ENCODE measurements at regions not wholly inside any gene's neighbourhood (a gene's known extent, or its start where the extent isn't known, plus 50 kb on each side); places are given as distances from the start of the nearest gene placed in this dataset.

DNA sequence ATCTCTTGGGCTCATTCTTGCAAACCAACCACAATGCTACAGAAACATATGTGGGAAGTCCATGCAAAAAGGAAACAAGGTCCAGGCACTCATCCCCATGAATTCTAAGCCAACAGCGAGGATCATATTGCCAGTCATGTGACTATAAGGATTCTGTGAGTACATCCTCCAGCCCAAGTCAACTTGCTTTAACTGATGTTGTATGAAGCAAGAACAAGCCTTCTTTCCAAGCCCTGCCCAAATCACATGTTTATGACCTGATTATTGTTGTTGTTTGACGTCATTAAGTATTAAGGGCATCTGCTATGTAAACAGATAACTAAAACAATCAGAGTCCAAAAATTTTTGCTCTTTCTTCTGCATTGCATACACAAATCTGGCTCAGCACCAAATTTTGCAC, 78.2 kb upstream of the MON1B start:
- no peak for TF ChIP-seq FOXP2 (optimal IDR thresholded peaks at IDR 0.05; ENCODE audit: borderline replicate concordance, extremely low read depth, extremely low read length, insufficient read depth)
- TF ChIP-seq, protein P1, sequence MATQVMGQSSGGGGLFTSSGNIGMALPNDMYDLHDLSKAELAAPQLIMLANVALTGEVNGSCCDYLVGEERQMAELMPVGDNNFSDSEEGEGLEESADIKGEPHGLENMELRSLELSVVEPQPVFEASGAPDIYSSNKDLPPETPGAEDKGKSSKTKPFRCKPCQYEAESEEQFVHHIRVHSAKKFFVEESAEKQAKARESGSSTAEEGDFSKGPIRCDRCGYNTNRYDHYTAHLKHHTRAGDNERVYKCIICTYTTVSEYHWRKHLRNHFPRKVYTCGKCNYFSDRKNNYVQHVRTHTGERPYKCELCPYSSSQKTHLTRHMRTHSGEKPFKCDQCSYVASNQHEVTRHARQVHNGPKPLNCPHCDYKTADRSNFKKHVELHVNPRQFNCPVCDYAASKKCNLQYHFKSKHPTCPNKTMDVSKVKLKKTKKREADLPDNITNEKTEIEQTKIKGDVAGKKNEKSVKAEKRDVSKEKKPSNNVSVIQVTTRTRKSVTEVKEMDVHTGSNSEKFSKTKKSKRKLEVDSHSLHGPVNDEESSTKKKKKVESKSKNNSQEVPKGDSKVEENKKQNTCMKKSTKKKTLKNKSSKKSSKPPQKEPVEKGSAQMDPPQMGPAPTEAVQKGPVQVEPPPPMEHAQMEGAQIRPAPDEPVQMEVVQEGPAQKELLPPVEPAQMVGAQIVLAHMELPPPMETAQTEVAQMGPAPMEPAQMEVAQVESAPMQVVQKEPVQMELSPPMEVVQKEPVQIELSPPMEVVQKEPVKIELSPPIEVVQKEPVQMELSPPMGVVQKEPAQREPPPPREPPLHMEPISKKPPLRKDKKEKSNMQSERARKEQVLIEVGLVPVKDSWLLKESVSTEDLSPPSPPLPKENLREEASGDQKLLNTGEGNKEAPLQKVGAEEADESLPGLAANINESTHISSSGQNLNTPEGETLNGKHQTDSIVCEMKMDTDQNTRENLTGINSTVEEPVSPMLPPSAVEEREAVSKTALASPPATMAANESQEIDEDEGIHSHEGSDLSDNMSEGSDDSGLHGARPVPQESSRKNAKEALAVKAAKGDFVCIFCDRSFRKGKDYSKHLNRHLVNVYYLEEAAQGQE (IDR thresholded peaks at IDR 0.05; ENCODE audit: insufficient read depth in 1 of 2, low read depth in 2 of 2, low read length in 2 of 2), result no peak
- TF ChIP-seq SIN3A (IDR thresholded peaks at IDR 0.05; ENCODE audit: borderline replicate concordance, insufficient read depth, low read length), result no peak
- no peak for TF ChIP-seq POLR2AphosphoS5 (IDR thresholded peaks at IDR 0.05; ENCODE audit: low read depth, low read length)
- TF ChIP-seq TAF1 (IDR thresholded peaks at IDR 0.05; ENCODE audit: borderline replicate concordance, insufficient read depth, low read length), result no peak

DNA sequence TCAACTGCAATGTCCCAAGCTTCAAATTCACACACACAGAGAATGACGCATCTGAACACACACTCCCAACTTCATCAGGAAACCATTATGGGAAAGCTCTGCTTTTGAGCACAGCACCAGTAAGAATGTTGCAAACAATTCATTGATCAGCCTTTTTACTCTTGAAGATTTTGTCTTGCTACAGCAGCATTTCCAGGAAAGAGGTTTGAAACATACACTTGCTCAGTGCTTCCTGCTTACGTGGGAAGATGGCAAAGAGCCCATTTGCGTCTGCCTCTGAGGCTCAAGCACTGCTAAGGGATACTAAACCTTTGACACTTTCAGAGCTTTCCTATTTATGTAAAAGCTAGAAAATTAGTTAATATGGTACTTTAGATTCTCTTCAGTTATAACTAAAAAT, 77.2 kb upstream of the MON1B start:
- TF ChIP-seq POLR2AphosphoS5 (IDR thresholded peaks at IDR 0.05; ENCODE audit: low read depth, low read length), result no peak

DNA sequence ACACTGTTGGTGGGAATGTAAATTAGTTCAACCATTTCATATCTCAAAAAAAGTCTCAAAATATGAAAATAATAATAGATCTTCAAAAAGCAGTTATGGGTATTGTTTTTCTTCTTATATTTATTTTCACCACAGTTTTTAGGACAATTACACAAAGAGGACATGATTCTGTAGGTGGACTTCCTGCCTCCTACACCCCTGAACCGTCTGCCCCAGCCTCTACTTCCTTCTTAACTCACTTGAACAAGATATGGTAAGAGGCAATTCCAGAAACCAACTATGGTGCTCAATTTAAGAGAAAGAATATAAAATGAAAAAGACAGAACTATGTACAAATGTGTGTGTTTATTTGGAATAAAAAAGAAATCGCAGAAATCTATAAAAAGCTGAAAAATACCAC, 74.1 kb upstream of the MON1B start:
- no peak for TF ChIP-seq FOXP2 (optimal IDR thresholded peaks at IDR 0.05; ENCODE audit: borderline replicate concordance, extremely low read depth, extremely low read length, insufficient read depth)
- no peak for TF ChIP-seq TAF1 (IDR thresholded peaks at IDR 0.05; ENCODE audit: borderline replicate concordance, insufficient read depth, low read length)
- TF ChIP-seq, protein P1 (IDR thresholded peaks at IDR 0.05; ENCODE audit: insufficient read depth in 1 of 2, low read depth in 2 of 2, low read length in 2 of 2), result no peak
- no peak for TF ChIP-seq SIN3A (IDR thresholded peaks at IDR 0.05; ENCODE audit: borderline replicate concordance, insufficient read depth, low read length)
- TF ChIP-seq POLR2AphosphoS5 (IDR thresholded peaks at IDR 0.05; ENCODE audit: low read depth, low read length), result no peak

DNA sequence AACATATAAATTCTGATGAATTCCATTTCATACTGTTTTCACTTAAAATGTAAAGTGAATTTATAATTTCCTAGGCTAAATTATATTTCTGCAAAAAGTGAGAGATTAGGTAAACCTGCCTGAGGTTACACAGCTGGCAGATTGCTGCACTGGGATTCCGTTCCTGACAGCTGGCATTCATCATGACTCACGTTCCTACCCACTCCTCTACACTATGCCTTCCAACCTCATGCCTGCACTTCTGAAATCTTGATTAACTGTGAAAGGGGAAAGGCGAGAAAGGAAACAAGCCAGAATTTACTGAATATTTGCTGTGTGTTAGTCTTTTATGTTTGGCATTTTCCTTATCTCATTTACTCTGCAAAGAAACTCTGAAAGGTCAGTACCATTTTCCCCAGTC, 73.3 kb upstream of the MON1B start:
- TF ChIP-seq TAF1 (IDR thresholded peaks at IDR 0.05; ENCODE audit: borderline replicate concordance, insufficient read depth, low read length), result no peak
- TF ChIP-seq FOXP2 (optimal IDR thresholded peaks at IDR 0.05; ENCODE audit: borderline replicate concordance, extremely low read depth, extremely low read length, insufficient read depth), result no peak

DNA sequence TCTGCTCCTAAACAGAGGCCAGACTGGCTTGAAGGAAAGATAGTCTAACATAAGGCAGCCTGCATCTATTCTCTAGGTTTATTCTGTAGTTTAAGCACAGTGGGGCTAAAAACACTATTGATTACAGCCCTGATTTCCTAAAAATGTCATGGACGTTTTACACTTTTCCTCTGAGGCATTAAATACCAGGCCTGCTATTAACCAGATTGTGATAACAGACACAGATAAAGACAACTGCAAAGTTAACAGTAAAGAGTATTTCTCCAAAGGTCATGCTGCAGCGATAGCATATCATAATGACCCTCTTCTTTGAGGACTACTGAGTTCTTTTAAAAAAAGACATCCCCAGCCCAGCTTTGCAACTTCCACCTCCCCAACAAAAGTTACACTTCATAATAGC, 59.6 kb upstream of the MON1B start:
- TF ChIP-seq SIN3A (IDR thresholded peaks at IDR 0.05; ENCODE audit: borderline replicate concordance, insufficient read depth, low read length) (no peak), TAF1 (IDR thresholded peaks at IDR 0.05; ENCODE audit: borderline replicate concordance, insufficient read depth, low read length) (no peak), POLR2AphosphoS5 (IDR thresholded peaks at IDR 0.05; ENCODE audit: low read depth, low read length) (no peak), FOXP2 (optimal IDR thresholded peaks at IDR 0.05; ENCODE audit: borderline replicate concordance, extremely low read depth, extremely low read length, insufficient read depth) (no peak)
- TF ChIP-seq, protein P1 (IDR thresholded peaks at IDR 0.05; ENCODE audit: insufficient read depth in 1 of 2, low read depth in 2 of 2, low read length in 2 of 2), result no peak

DNA sequence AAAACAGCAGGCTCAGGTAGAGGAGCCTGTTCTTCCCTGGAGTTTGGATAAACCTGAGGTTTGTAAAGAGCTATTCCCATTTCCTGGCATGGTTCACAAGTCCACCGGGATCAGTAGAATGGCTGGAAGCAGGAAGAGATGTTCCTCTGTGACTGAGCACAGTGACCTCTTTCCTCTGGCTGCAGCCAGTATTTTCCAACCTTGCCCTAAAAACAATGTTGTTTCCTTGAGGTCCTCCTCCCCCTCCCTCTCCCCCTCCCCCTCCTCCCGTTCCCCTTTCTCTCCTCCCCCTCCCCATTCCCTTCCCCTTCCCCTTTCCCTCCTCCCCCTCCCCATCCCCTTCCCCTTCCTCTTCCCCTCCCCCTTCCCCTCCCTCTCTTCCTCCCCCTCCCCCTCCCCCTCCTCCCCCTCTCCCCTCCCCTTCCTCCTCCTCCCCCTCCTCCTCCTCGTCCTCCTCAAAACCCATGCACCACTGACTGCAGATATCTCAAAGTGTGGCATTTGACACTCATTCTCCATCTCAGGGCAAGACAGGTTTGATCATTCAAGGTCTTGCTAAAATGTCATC, 58.9 kb upstream of the MON1B start:
- no peak for TF ChIP-seq FOXP2 (optimal IDR thresholded peaks at IDR 0.05; ENCODE audit: borderline replicate concordance, extremely low read depth, extremely low read length, insufficient read depth)
- TF ChIP-seq TAF1 (IDR thresholded peaks at IDR 0.05; ENCODE audit: borderline replicate concordance, insufficient read depth, low read length), result no peak
- TF ChIP-seq, protein P1 (IDR thresholded peaks at IDR 0.05; ENCODE audit: insufficient read depth in 1 of 2, low read depth in 2 of 2, low read length in 2 of 2), result no peak
- TF ChIP-seq POLR2AphosphoS5 (IDR thresholded peaks at IDR 0.05; ENCODE audit: low read depth, low read length), result no peak
- TF ChIP-seq SIN3A (IDR thresholded peaks at IDR 0.05; ENCODE audit: borderline replicate concordance, insufficient read depth, low read length), result no peak
